Upper lobe of left lung (tissue), 6 donors: ENCODE measurements at regions not wholly inside any gene's neighbourhood (a gene's known extent, or its start where the extent isn't known, plus 50 kb on each side); places are given as distances from the start of the nearest gene placed in this dataset.

Experiments
- ATAC-seq, 2 donors: fragments of 200-7000 bp; cut with Tn5 transposase; one replicate each; pipeline ENCODE4 v1.9.1; 2022; ENCODE audit warnings: mild to moderate bottlenecking in 2 of 2, moderate library complexity in 2 of 2; ENCODE audit not compliant: low FRiP score in 2 of 2
- DNase-seq, 2 donors: peaks; one replicate each; pipeline ENCODE4 v3.0.0-alpha.2; 2019 to 2020
- H3K27ac ChIP-seq, 4 donors: fragments of 200-600 bp; sonication (generic); one replicate each; pipeline ENCODE4 v1.5.1; 2016 to 2019
- H3K27me3 ChIP-seq, 4 donors: fragments of 200-600 bp; sonication (generic); one replicate each; pipeline ENCODE4 v1.5.1; 2017 to 2019
- H3K36me3 ChIP-seq, 4 donors: fragments of 200-600 bp; sonication (generic); one replicate each; pipeline ENCODE4 v1.5.1; 2016 to 2019
- H3K4me1 ChIP-seq, 4 donors: fragments of 200-600 bp; sonication (generic); one replicate each; pipeline ENCODE4 v1.5.1; 2018 to 2019
- H3K4me3 ChIP-seq, 4 donors: fragments of 200-600 bp; sonication (generic); one replicate each; pipeline ENCODE4 v1.5.1; 2017 to 2019; ENCODE audit warnings: mild to moderate bottlenecking in 2 of 4, moderate library complexity in 1 of 4
- H3K9me3 ChIP-seq, 4 donors: fragments of 200-600 bp; sonication (generic); one replicate each; pipeline ENCODE4 v1.5.1; 2018 to 2019
- EP300 ChIP-seq, 4 donors: sonication (generic); formaldehyde crosslinking; IDR thresholded peaks; one replicate each; pipeline ENCODE4 v1.5.1; 2017; ENCODE audit warnings: antibody characterized with exemption in 4 of 4, control low read depth in 2 of 4
- POLR2A ChIP-seq, 4 donors: fragments of 450-650 bp; IDR thresholded peaks; one replicate each; pipeline ENCODE4 v1.5.1; 2016 to 2017; ENCODE audit warnings: antibody characterized with exemption in 4 of 4, mild to moderate bottlenecking in 2 of 4
- POLR2AphosphoS5 ChIP-seq, 2 donors: sonication (generic); formaldehyde crosslinking; IDR thresholded peaks; one replicate each; pipeline ENCODE4 v1.5.1; 2017; ENCODE audit warnings: antibody characterized with exemption in 2 of 2
- WGBS, 2 donors: methylation state at CpG; one replicate each; pipeline ENCODE4 v1.1.5; 2017 to 2018; 5-methylcytosine and 5-hydroxymethylcytosine counted together
- TF ChIP-seq, protein P1 (sequence below), 6 experiments: fragments of 450-650 bp in 4 of 6; fragments of 200-600 bp in 2 of 6; sonication (generic) in 2 of 6; IDR thresholded peaks; one replicate each; pipeline ENCODE4 v1.5.1; 2016 to 2019; ENCODE audit warnings: antibody characterized with exemption in 6 of 6
- donor health status: DM: no; HTN: no; CAD: no; lungs with moderate emphysema.
- donor health status: DM: no; HTN: yes; CAD: no; lungs with severe emphysema.

DNA sequence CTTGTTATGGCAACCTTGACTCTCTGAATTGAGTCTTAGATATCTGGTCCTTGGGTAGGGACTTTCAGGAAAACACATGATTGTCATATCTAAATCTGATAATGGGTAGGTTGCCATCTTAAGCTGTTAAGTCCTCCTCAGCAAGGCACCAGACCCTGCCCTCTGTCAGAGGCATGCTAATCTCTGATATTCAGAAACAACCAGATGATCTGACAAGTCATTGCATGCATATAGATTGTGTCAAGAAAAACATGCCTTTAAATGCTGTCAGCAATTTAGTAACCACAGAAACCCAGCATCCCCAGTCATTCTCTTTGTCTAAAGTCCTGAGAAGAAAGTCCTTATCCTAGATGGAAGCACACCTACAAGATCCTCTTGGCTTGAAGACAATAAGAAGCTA, 149.1 kb downstream of the EDN1 start:
- Histone ChIP-seq H3K4me1 (no peaks in the 10 kb centered on the region), H3K27ac (no peak overlapping the region), H3K27me3 (no peaks in the 10 kb centered on the region), H3K36me3 (no peaks in the 10 kb centered on the region), H3K4me3 (no peak overlapping the region), H3K9me3 (no peaks in the 10 kb centered on the region)
- DNase-seq (no peak), ATAC-seq (no peak)
- TF ChIP-seq EP300 (IDR thresholded peaks at IDR 0.05) = no peak
- TF ChIP-seq, protein P1, sequence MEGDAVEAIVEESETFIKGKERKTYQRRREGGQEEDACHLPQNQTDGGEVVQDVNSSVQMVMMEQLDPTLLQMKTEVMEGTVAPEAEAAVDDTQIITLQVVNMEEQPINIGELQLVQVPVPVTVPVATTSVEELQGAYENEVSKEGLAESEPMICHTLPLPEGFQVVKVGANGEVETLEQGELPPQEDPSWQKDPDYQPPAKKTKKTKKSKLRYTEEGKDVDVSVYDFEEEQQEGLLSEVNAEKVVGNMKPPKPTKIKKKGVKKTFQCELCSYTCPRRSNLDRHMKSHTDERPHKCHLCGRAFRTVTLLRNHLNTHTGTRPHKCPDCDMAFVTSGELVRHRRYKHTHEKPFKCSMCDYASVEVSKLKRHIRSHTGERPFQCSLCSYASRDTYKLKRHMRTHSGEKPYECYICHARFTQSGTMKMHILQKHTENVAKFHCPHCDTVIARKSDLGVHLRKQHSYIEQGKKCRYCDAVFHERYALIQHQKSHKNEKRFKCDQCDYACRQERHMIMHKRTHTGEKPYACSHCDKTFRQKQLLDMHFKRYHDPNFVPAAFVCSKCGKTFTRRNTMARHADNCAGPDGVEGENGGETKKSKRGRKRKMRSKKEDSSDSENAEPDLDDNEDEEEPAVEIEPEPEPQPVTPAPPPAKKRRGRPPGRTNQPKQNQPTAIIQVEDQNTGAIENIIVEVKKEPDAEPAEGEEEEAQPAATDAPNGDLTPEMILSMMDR (IDR thresholded peaks at IDR 0.05) = no peak
- TF ChIP-seq POLR2AphosphoS5 (IDR thresholded peaks at IDR 0.05) = no peak
- TF ChIP-seq POLR2A (IDR thresholded peaks at IDR 0.05) = no peak

DNA sequence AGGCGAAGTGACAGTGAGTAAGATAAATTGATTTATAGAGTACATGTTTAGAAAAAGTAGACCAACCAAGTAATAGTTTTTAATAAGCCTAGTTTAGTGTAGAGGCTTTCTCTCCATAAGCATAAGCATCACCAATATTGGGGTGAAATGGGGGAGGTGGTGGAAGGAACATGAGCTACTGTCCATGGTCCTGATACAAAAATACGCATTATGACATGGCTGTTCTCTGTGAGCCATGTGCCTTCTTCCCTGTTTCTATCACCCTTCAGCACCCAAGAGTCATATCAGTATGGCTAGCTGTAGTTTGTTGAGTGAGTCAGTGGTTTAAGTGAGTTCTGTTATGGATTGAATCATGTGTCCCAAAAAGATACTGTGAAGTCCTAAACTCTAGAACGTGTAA, 150.8 kb downstream of the EDN1 start:
- H3K27me3 ChIP-seq = no peaks in the 10 kb centered on the region
- DNase-seq = no peak
- TF ChIP-seq POLR2AphosphoS5 (IDR thresholded peaks at IDR 0.05) = no peak
- no peak for TF ChIP-seq EP300 (IDR thresholded peaks at IDR 0.05)
- no peak for TF ChIP-seq POLR2A (IDR thresholded peaks at IDR 0.05)
- TF ChIP-seq, protein P1 (IDR thresholded peaks at IDR 0.05) = no peak
- WGBS, 2 donors = 94 to 98% methylated on average over 3 of the region's 3 CpGs
- H3K36me3 ChIP-seq = no peaks in the 10 kb centered on the region
- no peaks in the 10 kb centered on the region for H3K9me3 ChIP-seq
- no peak overlapping the region for H3K4me3 ChIP-seq
- H3K27ac ChIP-seq = no peak overlapping the region
- H3K4me1 ChIP-seq = no peaks in the 10 kb centered on the region
- no peak for ATAC-seq

DNA sequence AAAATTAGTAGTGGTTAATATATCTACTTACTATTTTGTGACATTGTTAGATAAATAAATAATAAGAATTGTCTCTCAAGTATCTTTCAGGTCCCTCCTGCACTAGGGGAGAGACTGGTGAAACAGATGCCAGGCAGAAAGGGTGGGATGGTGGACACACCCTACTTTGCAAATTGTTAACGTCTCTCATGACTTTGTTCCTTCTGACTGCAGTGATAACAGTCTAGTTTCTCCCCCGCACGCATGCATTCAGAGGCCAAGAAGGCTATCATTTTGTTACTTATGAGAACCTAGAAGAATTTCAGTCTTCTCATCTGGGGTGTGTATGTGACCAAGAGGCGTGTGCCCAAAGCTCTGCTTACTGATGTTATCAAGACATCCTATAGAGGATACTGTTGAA, 152.3 kb downstream of the EDN1 start:
- WGBS, 2 donors = 57 to 61% methylated on average over 4 of the region's 4 CpGs
- Histone ChIP-seq H3K4me1 (no peaks in the 10 kb centered on the region), H3K27me3 (no peaks in the 10 kb centered on the region), H3K4me3 (no peak overlapping the region), H3K27ac (no peak overlapping the region), H3K36me3 (no peaks in the 10 kb centered on the region), H3K9me3 (no peaks in the 10 kb centered on the region)
- DNase-seq = no peak
- ATAC-seq = no peak
- TF ChIP-seq EP300 (IDR thresholded peaks at IDR 0.05) (no peak), POLR2A (IDR thresholded peaks at IDR 0.05) (no peak), POLR2AphosphoS5 (IDR thresholded peaks at IDR 0.05) (no peak)
- TF ChIP-seq, protein P1 (IDR thresholded peaks at IDR 0.05) = no peak

DNA sequence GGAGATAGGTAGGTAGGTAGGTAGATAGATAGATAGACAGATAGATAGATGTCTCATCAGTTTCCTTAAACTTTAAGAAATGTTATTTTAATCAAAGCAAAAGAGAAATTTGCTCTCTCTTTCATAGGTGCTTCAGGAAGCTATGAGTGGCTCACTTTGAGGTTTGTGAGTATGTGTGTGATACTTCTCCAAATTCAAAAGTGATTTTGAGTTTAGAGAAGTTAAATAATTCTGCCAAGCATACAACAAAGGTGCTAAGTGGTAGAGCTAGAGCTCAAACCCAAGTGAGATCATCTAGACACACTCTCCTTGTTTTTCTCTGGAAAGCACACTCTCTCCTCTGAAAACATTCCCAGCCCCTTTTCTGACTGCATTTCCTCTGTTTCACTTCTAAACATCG, 156.2 kb downstream of the EDN1 start:
- Histone ChIP-seq H3K36me3 (no peaks in the 10 kb centered on the region), H3K4me1 (no peaks in the 10 kb centered on the region), H3K27me3 (no peaks in the 10 kb centered on the region), H3K9me3 (no peaks in the 10 kb centered on the region), H3K4me3 (no peak overlapping the region), H3K27ac (no peak overlapping the region)
- no peak for ATAC-seq
- 50 to 68% methylated on average over 1 of the region's 1 CpG for WGBS, 2 donors
- DNase-seq = no peak
- TF ChIP-seq EP300 (IDR thresholded peaks at IDR 0.05) (no peak), POLR2AphosphoS5 (IDR thresholded peaks at IDR 0.05) (no peak), POLR2A (IDR thresholded peaks at IDR 0.05) (no peak)
- TF ChIP-seq, protein P1 (IDR thresholded peaks at IDR 0.05) = no peak

DNA sequence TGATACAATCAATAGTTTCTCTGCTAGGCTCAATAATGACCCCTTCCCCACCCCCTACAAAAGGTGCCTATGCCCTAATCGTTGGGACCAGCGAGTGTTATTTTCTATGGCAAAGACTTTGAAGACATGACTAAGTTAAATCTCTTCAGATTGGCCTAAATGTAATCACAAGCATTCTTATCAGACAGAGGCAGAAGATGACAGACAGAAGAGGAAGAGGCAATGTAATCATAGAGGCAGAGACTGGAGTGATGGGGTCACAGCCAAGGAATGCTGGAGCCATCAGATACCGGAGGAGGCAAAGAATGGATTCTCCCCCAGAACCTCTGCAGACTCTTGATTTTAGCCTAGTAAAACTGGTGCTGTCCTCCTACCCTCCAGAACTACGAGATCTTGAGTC, 159.3 kb downstream of the EDN1 start:
- Histone ChIP-seq H3K27me3 (no peaks in the 10 kb centered on the region), H3K27ac (no peak overlapping the region), H3K4me3 (no peak overlapping the region), H3K36me3 (no peaks in the 10 kb centered on the region), H3K9me3 (peaks cover 0 to 15% (median 5%) of the 10 kb centered on the region in 4 donors), H3K4me1 (no peaks in the 10 kb centered on the region)
- DNase-seq (no peak), ATAC-seq (no peak)
- 62 to 67% methylated on average over 4 of the region's 4 CpGs for WGBS, 2 donors
- TF ChIP-seq POLR2A (IDR thresholded peaks at IDR 0.05) = no peak
- TF ChIP-seq, protein P1 (IDR thresholded peaks at IDR 0.05) = no peak
- no peak for TF ChIP-seq POLR2AphosphoS5 (IDR thresholded peaks at IDR 0.05)
- TF ChIP-seq EP300 (IDR thresholded peaks at IDR 0.05) = no peak
